ENCODE measurements at regions not wholly inside any gene's neighbourhood (a gene's known extent, or its start where the extent isn't known, plus 50 kb on each side); places are given as distances from the start of the nearest gene placed in this dataset.
"Not testable (repeated sequence)": the region's sequence is repeated elsewhere in the genome, so short reads cannot be mapped to it uniquely, and the experiment has no call there.

GRCh38 chr2:129803032-129803431 is 176.4 kb upstream of the RAB6C start:
- intact Hi-C loops (cut with DNase I; ENCODE audit: low total_unique reads), result no loop called here
- H3K27ac ChIP-seq, result no peak overlapping the region
- no peak for TF ChIP-seq POLR2A (IDR thresholded peaks at IDR 0.05)
- no peak for TF ChIP-seq CTCF (IDR thresholded peaks at IDR 0.05)
- H3K4me1 ChIP-seq, result no peaks in the 10 kb centered on the region
- no peak for DNase-seq
- no peak overlapping the region for H3K4me3 ChIP-seq
- 96 to 97% methylated on average over 1 of the region's 1 CpG for WGBS, 2 donors
- no peaks in the 10 kb centered on the region for H3K27me3 ChIP-seq
- no peaks in the 10 kb centered on the region for H3K9me3 ChIP-seq
- no peaks in the 10 kb centered on the region for H3K36me3 ChIP-seq (ENCODE audit: low read depth, missing control alignments)

GRCh38 chr2:129803871-129804270 is 175.6 kb upstream of the RAB6C start:
- intact Hi-C loops (cut with DNase I; ENCODE audit: low total_unique reads), result no loop called here
- 93 to 96% methylated on average over 3 of the region's 3 CpGs for WGBS, 2 donors

GRCh38 chr2:129805899-129806298 is 173.6 kb upstream of the RAB6C start:
- intact Hi-C loops (cut with DNase I; ENCODE audit: low total_unique reads), result no loop called here
- DNase-seq, result no peak
- H3K4me3 ChIP-seq, result no peak overlapping the region
- 73 to 82% methylated on average over 11 of the region's 11 CpGs for WGBS, 2 donors
- no peaks in the 10 kb centered on the region for H3K27me3 ChIP-seq
- TF ChIP-seq POLR2A (IDR thresholded peaks at IDR 0.05) (no peak), CTCF (IDR thresholded peaks at IDR 0.05) (no peak)
- H3K9me3 ChIP-seq, result no peaks in the 10 kb centered on the region
- no peaks in the 10 kb centered on the region for H3K36me3 ChIP-seq (ENCODE audit: low read depth, missing control alignments)
- H3K4me1 ChIP-seq, result no peaks in the 10 kb centered on the region
- H3K27ac ChIP-seq, result no peak overlapping the region

More at GRCh38 chr2:129803871-129804270, 175.6 kb upstream of the RAB6C start:
- H3K36me3 ChIP-seq (ENCODE audit: low read depth, missing control alignments), result no peaks in the 10 kb centered on the region
- no peaks in the 10 kb centered on the region for H3K9me3 ChIP-seq
- H3K4me1 ChIP-seq, result no peaks in the 10 kb centered on the region
- H3K4me3 ChIP-seq, result no peak overlapping the region
- no peaks in the 10 kb centered on the region for H3K27me3 ChIP-seq
- H3K27ac ChIP-seq, result no peak overlapping the region
- TF ChIP-seq CTCF (IDR thresholded peaks at IDR 0.05), result no peak
- TF ChIP-seq POLR2A (IDR thresholded peaks at IDR 0.05), result no peak
- no peak for DNase-seq

GRCh38 chr2:129806317-129806716 is 173.1 kb upstream of the RAB6C start:
- no peak for DNase-seq
- no peaks in the 10 kb centered on the region for H3K36me3 ChIP-seq (ENCODE audit: low read depth, missing control alignments)
- no peak overlapping the region for H3K27ac ChIP-seq
- intact Hi-C loops (cut with DNase I; ENCODE audit: low total_unique reads), result no loop called here
- no peaks in the 10 kb centered on the region for H3K4me1 ChIP-seq
- no peak for TF ChIP-seq CTCF (IDR thresholded peaks at IDR 0.05)
- no peak for TF ChIP-seq POLR2A (IDR thresholded peaks at IDR 0.05)
- H3K27me3 ChIP-seq, result no peaks in the 10 kb centered on the region
- H3K9me3 ChIP-seq, result no peaks in the 10 kb centered on the region
- WGBS, 2 donors, result 61 to 77% methylated on average over 8 of the region's 8 CpGs
- no peak overlapping the region for H3K4me3 ChIP-seq

- WGBS, 2 donors, result 68 to 72% methylated on average over 7 of the region's 7 CpGs
- Histone ChIP-seq H3K27ac (no peak overlapping the region), H3K4me3 (no peak overlapping the region), H3K36me3 (ENCODE audit: low read depth, missing control alignments) (no peaks in the 10 kb centered on the region), H3K4me1 (no peaks in the 10 kb centered on the region), H3K9me3 (no peaks in the 10 kb centered on the region), H3K27me3 (no peaks in the 10 kb centered on the region)
- no peak for DNase-seq
- intact Hi-C loops (cut with DNase I; ENCODE audit: low total_unique reads), result no loop called here
- TF ChIP-seq POLR2A (IDR thresholded peaks at IDR 0.05) (no peak), CTCF (IDR thresholded peaks at IDR 0.05) (no peak)
Measured at GRCh38 chr2:129806990-129807389, 172.5 kb upstream of the RAB6C start.

- H3K27me3 ChIP-seq; intact Hi-C loops (cut with DNase I; ENCODE audit: low total_unique reads); H3K36me3 ChIP-seq (ENCODE audit: low read depth, missing control alignments); DNase-seq; H3K9me3 ChIP-seq; H3K4me1 ChIP-seq; H3K4me3 ChIP-seq; H3K27ac ChIP-seq: not testable (repeated sequence)
- 79 to 84% methylated on average over 22 of the region's 22 CpGs for WGBS, 2 donors
Measured at GRCh38 chr2:129807642-129808338, 171.7 kb upstream of the RAB6C start.

Measured in testis (tissue), 2 donors.